SK-N-SH treated with all-trans-retinoic acid at 6 μM for 48 hours (cell line): ENCODE measurements at regions not wholly inside any gene's neighbourhood (a gene's known extent, or its start where the extent isn't known, plus 50 kb on each side); places are given as distances from the start of the nearest gene placed in this dataset.
A peak's percentile ranks its signal among the peaks of the same experiment; 100 is the strongest.

Experiments
- ATAC-seq: fragments of 200-7000 bp; cut with Tn5 transposase; 3 replicates; pipeline ENCODE4 v1.9.1; 2020; ENCODE audit warnings: mild to moderate bottlenecking, moderate library complexity
- ARNTL ChIP-seq: fragments of 450-650 bp; formaldehyde crosslinking; IDR thresholded peaks from 2 replicates; pipeline ENCODE4 v1.5.0; 2020; ENCODE audit warnings: low read depth, mild to moderate bottlenecking, moderate library complexity, borderline replicate concordance
- CSRNP3 ChIP-seq: fragments of 250-450 bp; sonication (Bioruptor Pico); IDR thresholded peaks from 2 replicates; pipeline ENCODE4 v1.5.1; 2021; ENCODE audit warnings: mild to moderate bottlenecking, moderate library complexity
- ESRRG ChIP-seq: fragments of 250-450 bp; sonication (Bioruptor Pico); IDR thresholded peaks from 2 replicates; pipeline ENCODE4 v1.6.1; 2021; ENCODE audit warnings: mild to moderate bottlenecking
- GLIS3 ChIP-seq: fragments of 250-450 bp; sonication (Bioruptor Pico); IDR thresholded peaks from 2 replicates; pipeline ENCODE4 v1.5.0; 2020; ENCODE audit warnings: mild to moderate bottlenecking, moderate library complexity
- OSR1 ChIP-seq: fragments of 250-450 bp; sonication (Bioruptor Pico); IDR thresholded peaks from 2 replicates; pipeline ENCODE4 v1.8.0; 2022; ENCODE audit warnings: moderate library complexity, mild to moderate bottlenecking, inconsistent platforms
- PATZ1 ChIP-seq: fragments of 250-450 bp; sonication (Bioruptor Pico); IDR thresholded peaks from 2 replicates; pipeline ENCODE4 v1.8.0; 2020; ENCODE audit warnings: mild to moderate bottlenecking, moderate library complexity, borderline replicate concordance
- TOX ChIP-seq: fragments of 250-450 bp; sonication (Bioruptor Pico); IDR thresholded peaks from 2 replicates; pipeline ENCODE4 v1.8.0; 2021; ENCODE audit warnings: mild to moderate bottlenecking, moderate library complexity, borderline replicate concordance
- TSHZ2 ChIP-seq: fragments of 250-450 bp; sonication (Bioruptor Pico); IDR thresholded peaks from 2 replicates; pipeline ENCODE4 v1.5.0; 2020; ENCODE audit warnings: mild to moderate bottlenecking, moderate library complexity
- ZC3H10 ChIP-seq: fragments of 250-450 bp; sonication (Bioruptor Pico); IDR thresholded peaks from 2 replicates; pipeline ENCODE4 v1.5.1; 2021; ENCODE audit warnings: mild to moderate bottlenecking, moderate library complexity
- ZFP3 ChIP-seq: fragments of 250-450 bp; sonication (Bioruptor Pico); IDR thresholded peaks from 2 replicates; pipeline ENCODE4 v1.5.0; 2020; ENCODE audit warnings: mild to moderate bottlenecking, moderate library complexity
- ZFP30 ChIP-seq: fragments of 450-650 bp; formaldehyde crosslinking; IDR thresholded peaks from 2 replicates; pipeline ENCODE4 v1.5.0; 2022; ENCODE audit warnings: mild to moderate bottlenecking, moderate library complexity
- ZNF70 ChIP-seq: fragments of 450-650 bp; formaldehyde crosslinking; IDR thresholded peaks from 2 replicates; pipeline ENCODE4 v1.5.0; 2020; ENCODE audit warnings: mild to moderate bottlenecking, moderate library complexity
- ZNF8 ChIP-seq: fragments of 450-650 bp; formaldehyde crosslinking; IDR thresholded peaks from 2 replicates; pipeline ENCODE4 v1.5.0; 2020; ENCODE audit warnings: mild to moderate bottlenecking, moderate library complexity

- TF ChIP-seq ZC3H10 (CRISPR knock-in tag) (no peak), ZFP30 (CRISPR knock-in tag) (0 out of 2 replicates have a peak, but pooled peaks have one; percentile 2)
- TF ChIP-seq, all 23 proteins: peak for 1
- ATAC-seq = peak; percentile 3; the same call in 2 of the 3 replicates
Measured at GRCh38 chr17:77450742-77451244, 310.0 kb downstream of the SEC14L1 start.

GRCh38 chr17:77451245-77451893, 310.6 kb downstream of the SEC14L1 start:
- TF ChIP-seq ARNTL (CRISPR knock-in tag) (no peak), ZFP3 (CRISPR knock-in tag) (0 out of 2 replicates have a peak, but pooled peaks have one; percentile 48)
- peak; percentile 78 for ATAC-seq

GRCh38 chr17:77451894-77452852, 311.4 kb downstream of the SEC14L1 start:
- peak; percentile 87 for ATAC-seq
- TF ChIP-seq TSHZ2 (CRISPR knock-in tag) = no peak
- TF ChIP-seq GLIS3 = no peak
- TF ChIP-seq ZNF70 (CRISPR knock-in tag) = peak; percentile 73; the same call in 1 of the 2 replicates

GRCh38 chr17:77453613-77454241, 313.0 kb downstream of the SEC14L1 start:
- TF ChIP-seq TSHZ2 (CRISPR knock-in tag) (no peak), ESRRG (no peak), ZFP3 (CRISPR knock-in tag) (no peak)
- no peak for ATAC-seq

GRCh38 chr17:77454242-77455095, 313.7 kb downstream of the SEC14L1 start:
- TF ChIP-seq TOX = no peak
- no peak for TF ChIP-seq ZNF8 (CRISPR knock-in tag)
- no peak for TF ChIP-seq ZC3H10 (CRISPR knock-in tag)
- no peak for TF ChIP-seq TSHZ2 (CRISPR knock-in tag)
- no peak for TF ChIP-seq ZFP30 (CRISPR knock-in tag)
- no peak for TF ChIP-seq ARNTL (CRISPR knock-in tag)
- TF ChIP-seq PATZ1 (CRISPR knock-in tag) = no peak
- no peak for TF ChIP-seq CSRNP3 (CRISPR knock-in tag)
- TF ChIP-seq ZFP3 (CRISPR knock-in tag) = no peak
- TF ChIP-seq OSR1 (CRISPR knock-in tag) = no peak
- no peak for ATAC-seq
